ENCODE measurements at regions not wholly inside any gene's neighbourhood (a gene's known extent, or its start where the extent isn't known, plus 50 kb on each side); places are given as distances from the start of the nearest gene placed in this dataset.
A peak's percentile ranks its signal among the peaks of the same experiment; 100 is the strongest.
"Not testable (repeated sequence)": the region's sequence is repeated elsewhere in the genome, so short reads cannot be mapped to it uniquely, and the experiment has no call there.

DNA sequence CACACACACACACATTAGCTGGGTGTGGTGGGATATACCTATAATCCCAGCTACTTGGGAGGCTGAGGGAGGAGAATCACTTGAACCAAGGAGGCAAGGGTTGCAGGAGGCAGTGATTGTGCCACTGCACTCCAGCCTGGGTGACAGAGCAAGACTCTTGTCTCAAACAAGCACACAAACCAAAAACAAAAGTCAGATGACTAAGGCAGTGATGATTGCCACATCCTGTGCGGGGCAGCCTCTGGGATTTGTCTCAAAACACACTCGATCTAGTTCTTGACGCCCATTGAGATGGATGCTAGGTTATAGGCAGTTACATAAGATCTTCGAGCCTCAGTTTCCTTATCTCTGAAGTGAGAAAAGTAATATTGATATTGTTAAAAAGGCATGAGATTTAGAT, 57.8 kb upstream of the NBPF8 start:
- not testable (repeated sequence) for H3K36me3 ChIP-seq, H3K4me3 ChIP-seq, H3K27ac ChIP-seq, ATAC-seq, H3K9me3 ChIP-seq, H3K4me1 ChIP-seq, H3K27me3 ChIP-seq
- 70% methylated on average over 2 of the region's 4 CpGs; no CpG with 5 or more reads in 1 of the 2 donors for WGBS, 2 donors (ENCODE audit: low coverage in 1 of 2)

- H3K4me1 ChIP-seq, H3K27me3 ChIP-seq, ATAC-seq, H3K9me3 ChIP-seq, H3K4me3 ChIP-seq, H3K27ac ChIP-seq, H3K36me3 ChIP-seq: not testable (repeated sequence)
- no CpG with 5 or more reads among the region's 8 CpGs for WGBS, 2 donors (ENCODE audit: low coverage in 1 of 2)
- peak in 1 of 4 experiments; percentile 47 for TF ChIP-seq CTCF (IDR thresholded peaks at IDR 0.05)
Measured at GRCh38 chr1:120356170-120356569, 58.7 kb upstream of the NBPF8 start.

DNA sequence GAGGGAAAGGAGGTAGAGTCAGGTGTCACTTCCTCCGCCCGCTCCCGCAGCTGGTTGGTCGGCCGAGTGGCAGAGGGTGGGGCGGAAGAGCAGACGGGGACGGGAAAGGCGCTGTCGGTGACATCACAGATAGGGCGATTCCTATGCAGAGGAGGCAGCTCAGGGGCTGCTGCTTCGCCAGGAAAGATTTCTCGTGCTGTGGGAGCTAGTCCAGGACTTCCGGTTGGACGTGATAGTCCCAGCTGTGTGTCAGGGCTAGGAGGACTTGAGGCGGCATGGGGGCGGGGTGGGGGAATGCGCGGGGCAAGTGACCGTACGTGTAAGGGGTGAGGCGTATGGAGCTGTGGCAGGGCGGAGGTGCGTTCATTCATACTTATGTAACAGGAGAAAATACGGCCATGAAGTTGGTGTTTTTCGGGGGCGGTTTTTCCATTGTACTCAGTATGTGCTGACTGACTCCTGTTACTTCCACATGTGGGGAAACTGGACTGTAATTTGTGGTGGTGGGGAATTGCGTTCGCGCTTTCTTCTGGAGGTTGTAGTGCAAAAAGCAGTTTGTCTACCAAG, 60.1 kb upstream of the NBPF8 start:
- Histone ChIP-seq H3K4me3 (peak overlapping the region; percentile 47 to 50), H3K27ac (peak overlapping the region; percentile 76 to 88 (median 82))
- ATAC-seq = peak; percentile 100
- TF ChIP-seq POLR2AphosphoS5 (IDR thresholded peaks at IDR 0.05) = peak; percentile 90
- TF ChIP-seq POLR2A (IDR thresholded peaks at IDR 0.05) = peak; percentile 15 to 71
- not testable (repeated sequence) for H3K36me3 ChIP-seq, H3K4me1 ChIP-seq, H3K27me3 ChIP-seq, H3K9me3 ChIP-seq
- WGBS, 2 donors (ENCODE audit: low coverage in 1 of 2) = no CpG with 5 or more reads among the region's 30 CpGs

DNA sequence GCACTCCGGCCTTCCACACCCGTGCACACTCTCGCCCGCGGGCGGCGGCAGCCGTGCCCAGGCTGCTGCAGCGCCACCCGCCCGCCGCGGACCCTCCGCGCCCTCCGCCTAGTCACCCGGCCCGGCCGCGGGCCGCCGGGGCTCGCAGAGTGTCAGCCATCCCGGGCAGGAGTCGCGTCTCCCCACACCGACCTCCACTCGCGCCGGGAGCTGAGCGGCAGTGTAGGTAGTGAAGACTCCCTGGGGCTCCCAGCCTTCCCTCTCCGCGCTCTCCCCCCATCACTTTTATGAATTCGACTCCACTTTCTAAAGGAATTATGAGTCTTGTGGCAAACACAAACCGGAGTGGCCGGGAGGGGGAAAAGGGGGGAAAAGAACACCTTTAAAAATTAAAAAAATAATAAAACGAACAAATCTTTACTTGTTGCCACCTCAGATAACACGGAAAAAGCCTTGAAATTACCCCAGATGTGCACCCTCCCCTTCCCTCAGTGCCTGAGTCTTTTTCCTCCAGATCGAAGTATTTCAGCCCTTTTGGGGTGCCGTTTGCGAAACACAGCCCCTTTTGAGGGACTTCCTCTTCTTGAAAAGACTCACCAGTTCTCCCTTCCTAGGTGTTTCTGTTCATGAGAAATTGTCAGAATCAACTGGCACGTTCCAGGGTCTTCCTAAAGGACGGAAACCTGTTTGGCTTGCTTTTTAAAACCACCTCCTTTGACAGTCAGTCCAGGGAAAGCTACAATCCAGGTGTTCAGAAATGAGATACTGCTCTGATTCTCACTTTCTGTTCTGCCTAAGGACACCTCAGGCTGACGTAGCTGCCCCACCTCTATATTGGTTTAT, 72.4 kb upstream of the NBPF8 start:
- ATAC-seq, H3K9me3 ChIP-seq, H3K27me3 ChIP-seq, H3K36me3 ChIP-seq, H3K4me1 ChIP-seq: not testable (repeated sequence)
- Histone ChIP-seq H3K4me3 (peak overlapping the region; percentile 22 to 57), H3K27ac (peak overlapping the region in 3 of 4 donors; percentile 10 to 88 (median 82))
- WGBS, 2 donors (ENCODE audit: low coverage in 1 of 2) = no CpG with 5 or more reads among the region's 44 CpGs

GRCh38 chr1:120341756-120342155, 73.1 kb upstream of the NBPF8 start:
- peak; percentile 69 for TF ChIP-seq POLR2AphosphoS5 (IDR thresholded peaks at IDR 0.05)
- TF ChIP-seq POLR2A (IDR thresholded peaks at IDR 0.05) = peak in 1 of 2 donors; percentile 47
- WGBS, 2 donors (ENCODE audit: low coverage in 1 of 2) = 0% methylated on average over 3 of the region's 24 CpGs; no CpG with 5 or more reads in 1 of the 2 donors
- H3K9me3 ChIP-seq, H3K36me3 ChIP-seq, H3K4me1 ChIP-seq, ATAC-seq, H3K27me3 ChIP-seq: not testable (repeated sequence)
- H3K4me3 ChIP-seq = peak overlapping the region; percentile 57 to 79
- peak overlapping the region in 3 of 4 donors; percentile 81 to 88 (median 82) for H3K27ac ChIP-seq

DNA sequence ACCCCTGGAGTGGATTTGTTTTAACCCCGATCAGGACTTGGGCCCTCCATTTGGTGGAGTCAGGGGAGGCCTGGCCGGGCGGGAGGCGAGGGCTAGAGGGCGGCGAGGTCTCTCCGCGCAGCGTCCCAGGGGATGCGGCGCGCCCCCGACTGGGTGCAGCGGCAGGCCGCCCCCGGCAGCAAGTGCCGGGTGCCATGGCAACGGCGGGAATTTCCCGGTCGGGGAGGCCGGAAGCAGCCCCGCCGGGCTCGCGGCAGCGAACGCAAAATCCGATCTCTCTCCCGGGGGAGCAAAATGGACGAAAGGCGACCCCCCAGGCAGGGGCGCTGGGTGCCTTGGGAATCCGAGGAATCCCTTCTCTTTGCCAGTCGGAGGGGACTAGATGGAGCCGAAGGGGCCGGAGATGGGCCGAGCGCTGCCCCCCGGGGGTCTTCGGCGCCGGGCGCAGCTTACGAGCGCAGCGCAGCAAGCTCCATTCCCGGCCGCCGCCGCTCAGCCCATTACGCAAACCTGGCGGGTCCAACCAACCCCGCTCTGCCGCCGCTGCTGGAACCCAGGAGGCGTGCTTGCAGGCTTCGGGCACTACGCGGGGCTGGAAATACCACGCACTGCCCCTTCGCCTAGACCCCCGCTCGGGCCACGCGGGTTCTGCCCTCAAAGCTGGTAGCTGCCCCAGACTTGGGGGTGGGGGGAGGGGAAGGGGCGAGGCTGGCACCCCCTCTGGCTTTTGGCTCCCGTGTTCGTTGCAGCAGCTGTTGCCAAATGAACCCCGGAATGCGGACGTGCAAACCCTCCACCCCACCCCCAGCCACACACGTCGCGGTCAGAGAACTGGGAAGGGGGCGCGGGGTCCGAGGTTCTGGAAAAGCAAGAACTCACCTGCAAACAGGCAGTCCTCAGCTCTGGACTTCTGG, 73.7 kb upstream of the NBPF8 start:
- WGBS, 2 donors (ENCODE audit: low coverage in 1 of 2) = no CpG with 5 or more reads among the region's 78 CpGs
- not testable (repeated sequence) for H3K4me1 ChIP-seq, ATAC-seq, H3K9me3 ChIP-seq, H3K27me3 ChIP-seq, H3K36me3 ChIP-seq
- peak in 1 of 2 donors; percentile 6 for TF ChIP-seq POLR2A (IDR thresholded peaks at IDR 0.05)
- peak overlapping the region; percentile 57 to 79 for H3K4me3 ChIP-seq
- peak overlapping the region; percentile 43 to 88 (median 82) for H3K27ac ChIP-seq

DNA sequence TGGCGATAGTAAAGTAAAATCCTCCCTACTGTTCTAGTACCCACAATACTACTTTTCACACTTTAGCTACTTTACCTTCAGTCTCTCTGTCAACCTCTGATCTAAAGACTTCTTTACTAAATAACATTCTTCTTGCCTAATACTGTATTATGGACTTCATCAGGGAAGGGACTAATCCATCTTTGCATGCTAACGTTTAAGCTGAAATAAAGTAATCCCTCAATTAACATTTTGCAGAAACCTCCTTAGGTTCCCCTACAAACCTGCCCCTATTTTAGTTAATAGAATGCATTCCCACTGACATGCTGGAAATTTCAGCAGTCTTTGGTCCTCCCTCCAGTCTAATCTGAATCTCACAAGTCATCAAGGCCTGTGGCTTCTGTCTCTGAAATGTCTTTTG, 99.1 kb upstream of the NBPF8 start:
- not testable (repeated sequence) for H3K36me3 ChIP-seq, H3K4me3 ChIP-seq, H3K9me3 ChIP-seq, H3K4me1 ChIP-seq, ATAC-seq, H3K27me3 ChIP-seq, H3K27ac ChIP-seq
- WGBS, 2 donors (ENCODE audit: low coverage in 1 of 2) = no CpG with 5 or more reads among the region's 2 CpGs

- ATAC-seq, H3K36me3 ChIP-seq, H3K27ac ChIP-seq, H3K27me3 ChIP-seq, H3K4me3 ChIP-seq, H3K4me1 ChIP-seq, H3K9me3 ChIP-seq: not testable (repeated sequence)
- no CpG with 5 or more reads among the region's 2 CpGs for WGBS, 2 donors (ENCODE audit: low coverage in 1 of 2)
Measured at GRCh38 chr1:120311930-120312329, 102.9 kb upstream of the NBPF8 start.

- H3K27me3 ChIP-seq, ATAC-seq, H3K4me1 ChIP-seq, H3K27ac ChIP-seq, H3K36me3 ChIP-seq, H3K4me3 ChIP-seq, H3K9me3 ChIP-seq: not testable (repeated sequence)
- WGBS, 2 donors (ENCODE audit: low coverage in 1 of 2) = no CpG with 5 or more reads among the region's 1 CpG
Measured at GRCh38 chr1:120308940-120309578, 105.8 kb upstream of the NBPF8 start.

DNA sequence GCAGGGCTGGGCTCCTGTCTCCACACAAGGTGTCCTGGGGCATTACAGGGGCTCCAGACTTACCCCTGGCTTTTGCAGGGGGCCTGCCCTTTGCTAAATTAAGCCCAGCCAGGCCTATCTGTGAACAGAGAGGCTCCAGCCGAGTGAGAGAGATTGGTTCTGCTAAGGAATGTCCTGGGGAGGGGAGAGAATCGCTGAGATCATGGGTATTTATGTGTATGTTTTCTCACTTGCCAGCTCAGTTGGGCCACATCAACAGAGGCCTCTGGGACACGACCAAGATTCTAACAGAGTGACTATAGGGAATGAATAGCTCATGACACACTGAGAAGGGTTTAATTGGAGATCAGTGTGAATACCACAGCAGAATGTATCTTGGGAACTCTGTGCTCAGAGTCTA, 109.8 kb upstream of the NBPF8 start:
- not testable (repeated sequence) for H3K27ac ChIP-seq, H3K4me1 ChIP-seq, H3K27me3 ChIP-seq, H3K36me3 ChIP-seq, H3K4me3 ChIP-seq, H3K9me3 ChIP-seq
- ATAC-seq = peak; percentile 84
- no CpG with 5 or more reads among the region's 3 CpGs for whole genome bisulfite sequencing, 2 donors (ENCODE audit: low coverage in 1 of 2)

DNA sequence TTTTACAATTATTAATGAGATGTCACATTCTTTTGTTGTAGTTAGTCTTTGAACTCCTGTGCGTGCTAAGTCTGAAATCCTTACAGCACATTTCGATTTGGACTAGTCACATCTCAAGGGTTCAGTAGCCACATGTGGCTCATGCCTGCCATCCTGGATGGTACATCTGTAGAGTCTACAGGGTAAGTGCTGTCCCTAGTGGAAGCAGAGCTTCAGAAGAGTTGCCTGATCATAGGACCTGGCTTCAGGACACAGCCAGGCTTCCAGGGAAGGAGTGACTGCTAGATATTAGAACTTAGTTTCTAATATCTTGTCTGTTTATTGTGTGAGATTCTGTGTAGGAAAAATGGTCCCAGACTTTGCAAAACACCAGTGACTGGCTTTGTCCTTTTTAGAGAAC, 110.5 kb upstream of the NBPF8 start:
- not testable (repeated sequence) for H3K36me3 ChIP-seq, H3K27ac ChIP-seq, ATAC-seq, H3K9me3 ChIP-seq, H3K4me1 ChIP-seq, H3K27me3 ChIP-seq, H3K4me3 ChIP-seq
- no CpG with 5 or more reads among the region's 2 CpGs for WGBS, 2 donors (ENCODE audit: low coverage in 1 of 2)

Measured in gastroesophageal sphincter (tissue), 4 donors.